Esophagus muscularis mucosa (tissue), 3 donors: ENCODE measurements at regions not wholly inside any gene's neighbourhood (a gene's known extent, or its start where the extent isn't known, plus 50 kb on each side); places are given as distances from the start of the nearest gene placed in this dataset.

Source experiments
- POLR2A ChIP-seq: fragments of 450-650 bp; IDR thresholded peaks from one replicate; pipeline ENCODE4 v1.6.1; 2017; ENCODE audit warnings: antibody characterized with exemption, moderate library complexity, mild to moderate bottlenecking, low read depth
- TF ChIP-seq, protein P1 (sequence below), 3 experiments: fragments of 200-600 bp in 2 of 3; fragments of 450-650 bp in 1 of 3; sonication (generic) in 2 of 3; IDR thresholded peaks; one replicate each; pipeline ENCODE4 v1.5.1; 2017 to 2019; ENCODE audit warnings: antibody characterized with exemption in 3 of 3, mild to moderate bottlenecking in 2 of 3, moderate library complexity in 1 of 3

DNA sequence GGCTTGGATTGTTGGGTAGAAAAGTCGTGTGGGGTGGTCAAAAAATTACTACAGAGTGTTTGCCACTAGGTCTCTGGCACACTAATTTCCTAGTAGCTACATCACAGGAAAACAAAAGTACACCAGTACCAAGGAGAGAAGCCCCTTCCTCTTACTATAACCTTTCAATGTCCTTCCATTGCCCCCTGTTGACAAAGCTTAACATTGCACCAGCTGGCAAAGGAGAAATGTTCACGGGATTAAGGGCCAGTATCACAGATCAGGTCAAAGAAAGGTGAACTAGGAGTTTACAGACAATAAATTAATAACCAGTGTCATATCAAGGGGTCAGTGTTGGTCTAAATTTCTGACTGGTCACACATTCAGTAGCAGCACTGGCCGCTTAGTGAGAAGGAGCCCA, 1139.6 kb upstream of the FAM98A start:
- TF ChIP-seq, protein P1, sequence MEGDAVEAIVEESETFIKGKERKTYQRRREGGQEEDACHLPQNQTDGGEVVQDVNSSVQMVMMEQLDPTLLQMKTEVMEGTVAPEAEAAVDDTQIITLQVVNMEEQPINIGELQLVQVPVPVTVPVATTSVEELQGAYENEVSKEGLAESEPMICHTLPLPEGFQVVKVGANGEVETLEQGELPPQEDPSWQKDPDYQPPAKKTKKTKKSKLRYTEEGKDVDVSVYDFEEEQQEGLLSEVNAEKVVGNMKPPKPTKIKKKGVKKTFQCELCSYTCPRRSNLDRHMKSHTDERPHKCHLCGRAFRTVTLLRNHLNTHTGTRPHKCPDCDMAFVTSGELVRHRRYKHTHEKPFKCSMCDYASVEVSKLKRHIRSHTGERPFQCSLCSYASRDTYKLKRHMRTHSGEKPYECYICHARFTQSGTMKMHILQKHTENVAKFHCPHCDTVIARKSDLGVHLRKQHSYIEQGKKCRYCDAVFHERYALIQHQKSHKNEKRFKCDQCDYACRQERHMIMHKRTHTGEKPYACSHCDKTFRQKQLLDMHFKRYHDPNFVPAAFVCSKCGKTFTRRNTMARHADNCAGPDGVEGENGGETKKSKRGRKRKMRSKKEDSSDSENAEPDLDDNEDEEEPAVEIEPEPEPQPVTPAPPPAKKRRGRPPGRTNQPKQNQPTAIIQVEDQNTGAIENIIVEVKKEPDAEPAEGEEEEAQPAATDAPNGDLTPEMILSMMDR (IDR thresholded peaks at IDR 0.05) = no peak
- no peak for TF ChIP-seq POLR2A
